Skin epidermis (tissue), 12 donors: ENCODE measurements at regions not wholly inside any gene's neighbourhood (a gene's known extent, or its start where the extent isn't known, plus 50 kb on each side); places are given as distances from the start of the nearest gene placed in this dataset.

Source experiments
- H3K27ac ChIP-seq, 21 experiments: fragments of 200-600 bp; sonication (generic) in 11 of 21; one replicate each; pipeline ENCODE4 v1.5.0; 2020; ENCODE audit warnings: mild to moderate bottlenecking in 3 of 21, inconsistent platforms in 2 of 21, moderate library complexity in 2 of 21
- H3K4me3 ChIP-seq, 7 experiments: fragments of 200-600 bp; sonication (generic) in 2 of 7; one replicate each; pipeline ENCODE4 v1.5.0; 2020; ENCODE audit warnings: inconsistent platforms in 2 of 7, mild to moderate bottlenecking in 2 of 7, moderate library complexity in 1 of 7

- H3K27ac ChIP-seq, result no peak overlapping the region
- H3K4me3 ChIP-seq, result no peak overlapping the region
These were observed 225.5 kb downstream of the HDGFL1 start for GRCh38 chr6:22794844-22795243.

- Histone ChIP-seq H3K27ac (no peak overlapping the region), H3K4me3 (no peak overlapping the region)
These were observed 231.1 kb downstream of the HDGFL1 start for GRCh38 chr6:22800451-22800850.

- Histone ChIP-seq H3K27ac (no peak overlapping the region), H3K4me3 (no peak overlapping the region)
These were observed 232.5 kb downstream of the HDGFL1 start for GRCh38 chr6:22801831-22802230.

GRCh38 chr6:22804620-22805261, 235.4 kb downstream of the HDGFL1 start:
- Histone ChIP-seq H3K4me3 (no peak overlapping the region), H3K27ac (no peak overlapping the region)

- no peak overlapping the region for H3K4me3 ChIP-seq
- H3K27ac ChIP-seq, result no peak overlapping the region
These were observed 237.9 kb downstream of the HDGFL1 start for GRCh38 chr6:22807261-22807660.

- H3K4me3 ChIP-seq, result no peak overlapping the region
- no peak overlapping the region for H3K27ac ChIP-seq
These were observed 238.5 kb downstream of the HDGFL1 start for GRCh38 chr6:22807818-22808217.

- Histone ChIP-seq H3K27ac (no peak overlapping the region), H3K4me3 (no peak overlapping the region)
These were observed 239.1 kb downstream of the HDGFL1 start for GRCh38 chr6:22808466-22808865.

GRCh38 chr6:22809370-22809769, 240.0 kb downstream of the HDGFL1 start:
- no peak overlapping the region for H3K4me3 ChIP-seq
- no peak overlapping the region for H3K27ac ChIP-seq

- Histone ChIP-seq H3K4me3 (no peak overlapping the region), H3K27ac (no peak overlapping the region)
These were observed 249.8 kb downstream of the HDGFL1 start for GRCh38 chr6:22819209-22819608.

GRCh38 chr6:22821664-22822320, 252.4 kb downstream of the HDGFL1 start:
- Histone ChIP-seq H3K4me3 (no peak overlapping the region), H3K27ac (peak overlapping the region in 3 of 21 experiments; percentile 11 to 45 (median 31))

- H3K27ac ChIP-seq, result no peak overlapping the region
- H3K4me3 ChIP-seq, result no peak overlapping the region
These were observed 255.8 kb downstream of the HDGFL1 start for GRCh38 chr6:22825210-22825609.

GRCh38 chr6:22826961-22827360, 257.6 kb downstream of the HDGFL1 start:
- no peak overlapping the region for H3K4me3 ChIP-seq
- peak overlapping the region in 9 of 21 experiments; percentile 1 to 84 (median 53) for H3K27ac ChIP-seq

GRCh38 chr6:22827760-22828159, 258.4 kb downstream of the HDGFL1 start:
- Histone ChIP-seq H3K4me3 (no peak overlapping the region), H3K27ac (peak overlapping the region in 12 of 21 experiments; percentile 1 to 84 (median 38))

GRCh38 chr6:22828179-22829062, 259.1 kb downstream of the HDGFL1 start:
- Histone ChIP-seq H3K4me3 (no peak overlapping the region), H3K27ac (peak overlapping the region in 15 of 21 experiments; percentile 23 to 84 (median 59))

GRCh38 chr6:22829070-22829469, 259.7 kb downstream of the HDGFL1 start:
- peak overlapping the region in 7 of 21 experiments; percentile 23 to 84 (median 71) for H3K27ac ChIP-seq
- H3K4me3 ChIP-seq, result no peak overlapping the region

GRCh38 chr6:22830463-22830862, 261.1 kb downstream of the HDGFL1 start:
- no peak overlapping the region for H3K27ac ChIP-seq

GRCh38 chr6:22833191-22833590, 263.8 kb downstream of the HDGFL1 start:
- Histone ChIP-seq H3K4me3 (no peak overlapping the region), H3K27ac (no peak overlapping the region)

More at GRCh38 chr6:22830463-22830862, 261.1 kb downstream of the HDGFL1 start:
- H3K4me3 ChIP-seq, result no peak overlapping the region

- no peak overlapping the region for H3K27ac ChIP-seq
- H3K4me3 ChIP-seq, result no peak overlapping the region
These were observed 269.0 kb downstream of the HDGFL1 start for GRCh38 chr6:22838345-22838744.

- H3K27ac ChIP-seq, result no peak overlapping the region
- H3K4me3 ChIP-seq, result no peak overlapping the region
These were observed 276.1 kb downstream of the HDGFL1 start for GRCh38 chr6:22845467-22845866.

- H3K27ac ChIP-seq, result no peak overlapping the region
These were observed 278.8 kb downstream of the HDGFL1 start for GRCh38 chr6:22848121-22848520.

More at GRCh38 chr6:22848121-22848520, 278.8 kb downstream of the HDGFL1 start:
- no peak overlapping the region for H3K4me3 ChIP-seq
